ENCODE measurements at regions not wholly inside any gene's neighbourhood (a gene's known extent, or its start where the extent isn't known, plus 50 kb on each side); places are given as distances from the start of the nearest gene placed in this dataset.

- H3K4me3 Mint-ChIP-seq: no peak overlapping the region
- no peaks in the 10 kb centered on the region for H3K9me3 Mint-ChIP-seq
- H3K27me3 Mint-ChIP-seq: peaks cover 7% of the 10 kb centered on the region
- no peak for DNase-seq (ENCODE audit: extremely low spot score, unreplicated experiment)
- no peak overlapping the region for H3K27ac Mint-ChIP-seq
- H3K36me3 Mint-ChIP-seq: no peaks in the 10 kb centered on the region
- peaks cover 5% of the 10 kb centered on the region for H3K4me1 Mint-ChIP-seq (ENCODE audit: unreplicated experiment)
- TF ChIP-seq CTCF (conservative IDR thresholded peaks at IDR 0.05): no peak
Measured at GRCh38 chr11:69880041-69880825, 61.0 kb upstream of the FGF3 start.

GRCh38 chr11:69880826-69881445 is 61.7 kb upstream of the FGF3 start:
- no peak for TF ChIP-seq CTCF (conservative IDR thresholded peaks at IDR 0.05)
- no peaks in the 10 kb centered on the region for H3K9me3 Mint-ChIP-seq
- H3K4me3 Mint-ChIP-seq: no peak overlapping the region
- DNase-seq (ENCODE audit: extremely low spot score, unreplicated experiment): no peak
- peaks cover 7% of the 10 kb centered on the region for H3K27me3 Mint-ChIP-seq
- peaks cover 5% of the 10 kb centered on the region for H3K4me1 Mint-ChIP-seq (ENCODE audit: unreplicated experiment)
- H3K27ac Mint-ChIP-seq: no peak overlapping the region
- H3K36me3 Mint-ChIP-seq: no peaks in the 10 kb centered on the region

- peak; percentile 58 for TF ChIP-seq CTCF (conservative IDR thresholded peaks at IDR 0.05)
- DNase-seq (ENCODE audit: extremely low spot score, unreplicated experiment): no peak
- H3K36me3 Mint-ChIP-seq: no peaks in the 10 kb centered on the region
Measured at GRCh38 chr11:69881467-69882269, 62.5 kb upstream of the FGF3 start.

GRCh38 chr11:69882270-69882608 is 63.0 kb upstream of the FGF3 start:
- DNase-seq (ENCODE audit: extremely low spot score, unreplicated experiment): no peak
- Mint-ChIP-seq H3K4me1 (ENCODE audit: unreplicated experiment) (peaks cover 5% of the 10 kb centered on the region), H3K36me3 (no peaks in the 10 kb centered on the region), H3K9me3 (no peaks in the 10 kb centered on the region), H3K27ac (no peak overlapping the region), H3K27me3 (peaks cover 3% of the 10 kb centered on the region), H3K4me3 (no peak overlapping the region)
- TF ChIP-seq CTCF (conservative IDR thresholded peaks at IDR 0.05): peak; percentile 1

More at GRCh38 chr11:69881467-69882269, 62.5 kb upstream of the FGF3 start:
- no peaks in the 10 kb centered on the region for H3K9me3 Mint-ChIP-seq
- H3K27me3 Mint-ChIP-seq: peaks cover 3% of the 10 kb centered on the region
- H3K4me1 Mint-ChIP-seq (ENCODE audit: unreplicated experiment): peaks cover 5% of the 10 kb centered on the region
- H3K4me3 Mint-ChIP-seq: no peak overlapping the region
- H3K27ac Mint-ChIP-seq: no peak overlapping the region

GRCh38 chr11:69883292-69884255 is 64.4 kb upstream of the FGF3 start:
- Mint-ChIP-seq H3K4me1 (ENCODE audit: unreplicated experiment) (peaks cover 5% of the 10 kb centered on the region), H3K9me3 (no peaks in the 10 kb centered on the region), H3K4me3 (no peak overlapping the region), H3K36me3 (no peaks in the 10 kb centered on the region), H3K27me3 (peaks cover 8% of the 10 kb centered on the region), H3K27ac (no peak overlapping the region)
- TF ChIP-seq CTCF (conservative IDR thresholded peaks at IDR 0.05): no peak
- no peak for DNase-seq (ENCODE audit: extremely low spot score, unreplicated experiment)
